ENCODE measurements at regions not wholly inside any gene's neighbourhood (a gene's known extent, or its start where the extent isn't known, plus 50 kb on each side); places are given as distances from the start of the nearest gene placed in this dataset.

DNA sequence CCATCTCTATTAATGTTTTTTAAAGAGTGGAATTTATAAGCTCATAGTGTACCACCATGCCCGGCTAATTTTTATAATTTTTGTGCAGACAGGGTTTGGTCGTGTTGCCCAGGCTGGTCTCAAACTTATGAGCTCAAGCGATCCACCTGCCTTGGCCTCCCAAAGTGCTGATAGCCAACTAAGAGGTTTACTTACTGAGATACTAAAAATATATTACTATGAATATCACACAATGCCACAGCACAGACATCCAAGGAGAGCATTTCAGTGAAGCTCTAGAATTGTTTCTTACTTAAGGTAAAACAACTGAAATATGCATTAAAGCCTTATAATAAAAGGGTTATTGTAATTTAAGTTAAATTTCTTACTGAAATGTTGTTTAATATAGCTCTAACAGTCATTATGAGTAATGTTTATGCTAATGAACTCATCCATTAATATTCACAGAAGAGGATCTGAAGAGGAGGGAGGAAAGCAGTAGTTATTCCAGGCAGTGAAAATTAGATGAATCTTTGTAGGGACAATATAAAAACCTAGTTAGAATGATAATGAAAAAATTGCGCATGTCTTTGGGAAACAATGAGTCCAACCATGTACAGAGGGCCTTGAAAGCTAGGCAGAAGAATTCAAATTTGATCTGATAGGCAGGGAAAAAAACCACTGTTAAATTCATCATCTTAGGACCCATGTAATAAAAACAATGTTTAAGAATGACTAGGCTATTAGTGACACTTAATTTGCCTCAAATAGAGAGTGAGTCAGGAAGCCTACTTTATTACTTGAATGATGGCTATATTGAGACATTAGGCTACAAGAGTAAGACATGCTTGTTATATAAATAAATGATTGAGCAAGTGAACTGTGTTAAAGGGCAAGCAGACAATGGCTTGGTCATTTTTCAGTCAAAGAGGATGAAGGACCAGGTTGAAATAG is 99.2 kb downstream of the SLC41A2 start:
- DNase-seq = no peak

- no peak for DNase-seq
Observed at GRCh38 chr12:104856531-104856930, 101.6 kb downstream of the SLC41A2 start.

- DNase-seq = no peak
Observed at GRCh38 chr12:104855599-104855998, 102.5 kb downstream of the SLC41A2 start.

GRCh38 chr12:104852896-104853295 is 105.2 kb downstream of the SLC41A2 start:
- no peak for DNase-seq

- no peak for DNase-seq
Observed at GRCh38 chr12:104852102-104852501, 106.0 kb downstream of the SLC41A2 start.

GRCh38 chr12:104850781-104851180 is 107.3 kb downstream of the SLC41A2 start:
- DNase-seq = no peak

DNA sequence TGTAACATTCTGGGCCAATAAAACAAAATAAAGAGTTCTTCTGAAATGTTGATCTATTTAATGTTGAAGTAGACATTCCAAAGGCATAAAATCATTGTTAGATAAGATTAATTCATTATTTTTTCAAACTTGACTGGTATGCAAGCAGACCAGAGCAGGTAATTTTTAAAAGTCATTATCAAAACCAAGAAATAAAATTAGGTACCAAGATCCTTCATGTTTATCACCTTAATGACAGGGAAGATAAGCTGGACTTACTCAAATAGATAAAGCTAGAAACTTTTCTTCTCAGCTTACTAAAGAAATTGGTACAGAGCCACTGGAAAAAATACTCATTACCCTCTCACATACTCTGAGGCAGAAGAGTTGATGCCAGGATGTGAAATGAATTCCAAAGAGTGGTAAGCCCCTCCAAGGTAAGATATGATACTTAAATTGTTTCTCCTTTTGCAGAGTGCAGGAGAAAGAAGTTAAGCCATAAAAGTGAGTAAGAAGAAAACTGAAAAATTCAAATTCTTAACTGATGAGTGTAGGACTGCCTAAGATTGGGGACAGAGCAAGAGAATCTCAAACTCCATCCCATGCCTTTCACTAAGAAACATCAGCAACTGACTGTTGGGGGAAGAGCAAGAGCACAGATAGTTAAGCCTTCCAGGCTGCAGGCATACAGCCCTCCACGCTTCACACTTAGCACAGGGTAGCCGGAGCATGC is 111.9 kb downstream of the SLC41A2 start:
- no peak for DNase-seq

GRCh38 chr12:104844123-104844522 is 114.0 kb downstream of the SLC41A2 start:
- DNase-seq = no peak

DNA sequence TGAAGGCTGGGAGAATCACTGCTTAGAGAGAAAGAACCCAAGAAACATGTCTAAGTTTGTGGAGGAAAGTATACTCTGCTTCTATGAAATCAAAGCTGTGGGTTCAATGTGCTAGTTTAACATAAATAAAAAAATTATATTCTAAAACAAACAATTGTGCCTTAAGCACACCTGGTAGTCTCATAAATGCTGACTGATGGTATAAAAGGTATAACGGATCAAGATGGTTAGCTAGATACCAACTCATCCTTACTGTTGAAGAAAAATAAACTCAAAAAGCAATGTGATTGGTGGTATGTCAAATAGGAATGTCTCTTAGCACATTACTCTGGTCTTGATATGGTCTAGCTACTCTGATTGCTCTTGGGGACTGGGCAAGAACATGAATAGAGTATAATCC is 117.8 kb downstream of the SLC41A2 start:
- no peak for DNase-seq

GRCh38 chr12:104835317-104835716 is 122.8 kb downstream of the SLC41A2 start:
- no peak for DNase-seq

DNA sequence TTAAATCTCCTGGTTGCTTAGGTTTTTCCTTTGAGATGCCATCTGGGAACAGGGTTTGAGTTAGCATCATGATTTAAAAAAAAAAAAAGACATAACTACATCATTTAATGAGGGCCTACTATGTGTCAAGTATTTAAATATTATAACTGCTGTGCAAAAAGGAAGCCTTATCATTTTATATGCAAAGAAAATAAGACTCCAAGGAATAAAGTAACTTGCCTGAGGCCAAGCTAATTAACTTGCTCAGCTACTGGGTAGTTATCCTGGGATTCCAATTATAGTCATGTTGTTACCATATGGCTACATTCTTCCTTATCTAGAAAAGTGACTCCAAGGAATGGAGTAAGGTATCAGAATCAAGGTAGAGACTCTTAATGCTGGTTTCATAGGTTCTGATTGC is 123.5 kb downstream of the SLC41A2 start:
- no peak for DNase-seq

DNA sequence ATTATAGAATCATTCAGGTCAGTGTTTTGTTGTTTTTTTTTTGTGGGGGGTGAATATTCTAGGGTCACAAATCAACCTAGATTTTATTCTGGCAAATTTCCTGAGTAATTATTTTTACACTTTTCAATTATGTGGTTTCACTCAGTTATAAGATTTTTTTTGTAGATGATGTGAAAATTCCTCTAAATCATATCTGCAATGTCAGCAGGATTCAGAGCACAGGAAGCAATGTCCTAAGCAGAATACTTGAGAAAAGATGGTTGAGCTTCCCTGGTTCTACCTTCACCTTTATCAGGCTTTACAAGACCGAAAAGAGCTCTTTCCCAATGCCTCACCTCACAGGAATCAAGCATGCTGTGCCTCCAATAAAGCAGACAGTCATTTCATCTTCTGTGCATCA is 124.3 kb downstream of the SLC41A2 start:
- no peak for DNase-seq

DNA sequence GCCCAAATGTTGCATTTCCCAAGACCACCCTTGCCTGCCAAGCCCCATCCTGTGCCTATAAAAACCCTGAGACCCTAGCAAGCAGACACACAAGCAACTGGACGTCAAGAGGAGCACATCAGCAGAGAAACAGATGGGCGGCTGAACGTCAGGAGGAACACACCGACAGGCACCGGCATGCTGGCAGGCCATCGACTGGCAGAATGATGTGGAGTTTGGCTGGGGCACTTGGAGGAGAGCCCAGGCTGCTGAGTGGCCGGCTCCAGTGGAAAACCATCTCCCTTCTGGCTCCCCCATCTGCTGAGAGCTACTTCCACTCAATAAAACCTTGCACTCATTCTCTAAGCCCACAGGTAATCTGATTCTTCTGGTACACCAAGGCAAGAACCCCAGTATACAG is 130.1 kb downstream of the SLC41A2 start:
- no peak for DNase-seq

DNA sequence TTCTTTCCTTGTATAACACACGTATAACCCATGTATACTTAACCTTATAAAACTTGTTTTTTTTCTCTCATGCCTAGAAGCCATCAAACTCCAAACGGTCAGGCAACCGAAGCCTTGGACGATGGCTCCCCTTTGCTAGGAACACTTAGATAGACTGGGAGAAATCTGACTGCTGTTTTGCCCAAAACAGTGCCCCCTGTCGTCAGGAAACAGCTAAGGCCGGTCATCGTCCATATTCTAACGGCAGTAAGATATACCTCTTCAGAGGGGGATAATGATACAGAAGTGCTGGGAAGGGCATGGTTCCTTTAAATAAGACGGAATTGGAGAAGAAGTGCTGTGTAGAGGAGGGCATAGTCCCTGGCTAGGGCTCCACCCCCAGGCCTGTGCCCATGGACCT is 130.5 kb downstream of the SLC41A2 start:
- DNase-seq = peak; percentile 20

DNA sequence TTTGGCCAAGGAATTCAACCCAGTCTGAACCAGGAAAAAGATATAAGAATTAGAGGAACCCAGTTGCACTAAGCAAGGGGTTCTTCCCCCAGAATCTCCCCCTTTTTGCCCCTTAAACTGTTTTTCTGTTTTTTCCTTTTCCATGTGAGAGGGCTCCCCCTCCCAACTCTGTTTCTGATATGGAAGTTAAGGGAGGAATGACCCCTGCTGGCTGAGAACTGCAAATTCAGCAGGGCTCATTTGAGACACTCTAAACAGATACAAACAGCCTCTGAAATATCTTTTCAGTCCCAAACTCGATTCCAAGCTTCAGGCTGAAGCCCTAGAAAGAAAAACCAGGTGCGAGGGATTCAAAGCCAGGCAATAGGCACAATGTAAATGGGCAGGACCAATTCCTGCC is 132.7 kb downstream of the SLC41A2 start:
- no peak for DNase-seq

DNA sequence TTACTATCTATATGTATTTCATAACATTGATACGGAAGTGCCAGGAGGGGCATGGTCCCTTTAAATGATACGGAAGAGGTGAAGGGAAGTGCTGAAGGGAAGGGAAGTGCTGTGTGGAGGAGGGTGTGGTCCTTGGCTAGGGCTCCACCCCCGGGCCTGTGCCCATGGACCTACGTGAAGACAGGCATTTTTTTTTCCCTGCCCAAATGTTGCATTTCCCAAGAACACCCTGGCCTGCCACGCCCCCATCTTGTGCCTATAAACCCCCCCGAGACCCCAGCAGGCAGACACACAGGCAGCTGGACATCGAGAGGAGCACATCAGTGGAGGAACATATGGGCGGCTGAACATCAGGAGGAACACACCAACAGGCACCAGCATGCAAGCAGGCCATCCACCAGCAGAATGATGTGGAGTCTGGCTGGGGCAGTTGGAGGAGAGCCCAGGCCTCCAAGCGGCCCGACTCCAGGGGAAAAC is 134.1 kb downstream of the SLC41A2 start:
- no peak for DNase-seq

DNA sequence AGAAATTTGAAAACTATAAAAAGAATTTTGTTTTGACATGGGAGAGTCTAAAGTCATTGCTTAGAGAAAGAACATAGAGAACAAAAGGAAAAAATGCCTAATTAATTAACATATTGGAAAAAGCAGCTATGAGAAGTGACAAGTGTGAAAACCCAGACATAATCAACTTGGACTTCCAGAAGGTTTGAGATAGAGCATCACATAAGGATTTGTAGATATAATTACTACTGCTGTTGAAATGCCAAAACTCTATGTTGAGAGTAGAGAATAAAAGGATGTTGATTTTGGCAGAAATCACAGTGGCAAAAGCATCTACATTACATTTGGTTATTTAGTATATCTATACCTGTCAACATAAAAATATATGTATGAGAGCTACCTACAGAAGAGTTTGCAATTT is 135.1 kb downstream of the SLC41A2 start:
- no peak for DNase-seq

- no peak for DNase-seq
Observed at GRCh38 chr12:104816845-104817503, 141.1 kb downstream of the SLC41A2 start.

GRCh38 chr12:104815935-104816334 is 142.2 kb downstream of the SLC41A2 start:
- DNase-seq = no peak

- no peak for DNase-seq
Observed at GRCh38 chr12:104814944-104815343, 143.1 kb downstream of the SLC41A2 start.

Measured in CD4-positive, alpha-beta T cell treated with Interleukin-17A for 4 hours (primary cell).